SKM-1 (cell line): ENCODE measurements at regions not wholly inside any gene's neighbourhood (a gene's known extent, or its start where the extent isn't known, plus 50 kb on each side); places are given as distances from the start of the nearest gene placed in this dataset.

ENCODE experiments used
- DNase-seq: peaks from one replicate; lab custom pipeline; 2025; ENCODE audit not compliant: unreplicated experiment; lab: John Stamatoyannopoulos, UW

DNA sequence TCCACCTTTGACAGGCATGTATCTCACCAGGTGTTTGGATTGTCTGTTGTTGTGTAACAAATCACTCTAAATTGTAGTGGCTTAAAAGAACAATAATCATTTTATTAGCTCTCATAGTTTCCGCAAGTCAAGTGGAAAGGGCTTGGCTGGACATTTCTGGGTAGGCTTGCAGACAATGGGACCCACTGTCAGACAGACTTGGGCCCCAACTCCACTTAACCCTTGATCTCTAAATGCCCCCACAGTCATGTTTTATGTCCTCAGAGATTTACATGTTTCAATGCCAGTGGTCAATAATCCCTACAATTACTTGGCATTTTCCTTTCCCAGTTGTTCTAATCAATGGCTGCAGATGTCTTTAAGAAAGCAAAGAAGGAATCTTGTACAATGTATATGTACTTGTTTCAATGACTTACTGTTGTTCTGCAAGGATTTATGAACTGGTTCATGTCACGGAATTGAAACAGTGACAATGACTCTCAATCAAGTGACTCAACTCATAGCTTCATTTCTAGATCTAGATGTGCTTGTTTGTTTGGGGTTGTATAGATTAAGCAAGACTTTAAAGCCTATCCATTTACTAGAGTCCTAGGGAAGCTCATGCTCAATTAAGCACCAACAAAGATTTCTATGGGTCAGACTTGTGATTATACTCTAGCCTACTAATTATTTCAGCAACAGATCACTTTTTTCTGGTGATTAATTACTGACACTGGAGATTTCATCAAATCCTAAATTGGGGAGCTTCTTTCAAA is 510.1 kb upstream of the NBEA start:
- DNase-seq: no peak

DNA sequence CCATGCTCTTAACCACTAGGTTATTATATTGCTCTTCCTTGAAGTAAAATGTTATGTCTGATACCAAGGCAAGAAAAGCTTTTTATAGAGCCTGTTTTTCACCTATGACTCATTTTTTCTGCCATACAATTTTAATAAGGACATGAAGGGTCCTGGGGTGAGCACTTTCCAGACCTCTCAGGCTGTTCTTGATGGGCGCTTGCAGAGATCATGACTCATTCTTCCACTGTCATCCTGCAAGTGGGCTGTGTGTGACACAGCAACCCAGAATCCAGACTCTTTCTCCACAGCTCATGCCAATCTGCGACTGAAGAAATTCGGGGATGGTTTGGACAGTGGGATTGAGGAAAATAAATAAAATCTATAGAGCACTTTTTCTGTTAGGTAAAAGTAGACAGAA is 506.7 kb upstream of the NBEA start:
- DNase-seq: no peak

DNA sequence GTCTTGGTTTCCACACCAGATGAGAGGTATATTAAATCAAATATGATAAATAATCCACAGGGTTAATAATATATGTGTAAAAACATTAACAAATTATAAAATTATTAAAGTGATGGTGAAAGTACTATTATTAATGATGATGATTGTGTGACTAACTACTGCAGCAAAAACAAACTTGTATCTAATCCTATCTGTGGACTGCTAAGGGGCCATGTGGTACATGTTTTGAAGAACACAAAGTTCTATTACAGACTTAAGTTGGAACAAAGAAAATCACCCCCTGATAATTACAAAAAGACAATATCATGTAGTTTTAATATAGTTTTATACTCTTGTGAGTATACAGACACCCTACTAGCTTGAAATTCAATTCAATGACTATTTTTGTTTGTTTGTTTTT is 504.2 kb upstream of the NBEA start:
- DNase-seq: no peak

GRCh38 chr13:34452831-34453230 is 489.2 kb upstream of the NBEA start:
- no peak for DNase-seq

- no peak for DNase-seq
Observed at GRCh38 chr13:34458756-34459715, 483.0 kb upstream of the NBEA start.

DNA sequence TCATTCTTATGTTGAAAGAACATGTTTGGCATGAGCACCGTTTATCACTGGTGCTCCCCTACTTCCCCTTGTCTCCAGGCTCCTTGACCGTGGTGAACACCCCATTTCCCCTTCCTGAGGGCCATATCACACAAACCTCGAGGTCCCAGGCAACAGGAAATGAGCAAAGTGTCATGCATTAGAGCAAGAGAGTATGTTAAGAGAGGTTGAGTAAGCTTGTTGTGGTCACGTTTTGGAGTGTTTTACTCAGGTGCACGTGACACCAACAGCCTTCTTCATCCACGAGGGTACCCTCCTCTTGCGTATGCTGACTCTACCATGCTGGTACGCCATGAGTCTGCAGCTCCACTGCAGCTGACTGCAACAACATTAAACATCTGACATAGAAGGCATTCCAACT is 482.2 kb upstream of the NBEA start:
- peak; percentile 74 for DNase-seq

- DNase-seq: no peak
Observed at GRCh38 chr13:34462843-34463242, 479.2 kb upstream of the NBEA start.

DNA sequence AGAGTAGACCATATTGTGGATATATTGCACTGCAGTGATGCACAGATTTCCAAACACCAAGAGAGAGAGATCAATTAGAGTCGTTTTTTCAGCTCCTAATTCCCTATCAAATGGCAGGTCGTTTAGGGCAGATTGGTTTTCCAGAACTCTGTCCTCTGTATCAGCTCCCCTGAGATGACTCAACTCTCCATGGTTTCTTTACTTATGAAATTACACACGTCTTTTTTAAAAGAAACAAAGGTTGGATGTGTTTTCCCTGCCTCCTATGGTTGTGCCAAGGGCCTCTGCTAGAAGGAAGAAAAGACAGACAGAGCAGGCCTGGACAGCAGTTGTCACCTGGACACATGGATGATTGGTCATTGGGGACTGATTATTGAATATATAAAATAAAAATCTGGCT is 478.1 kb upstream of the NBEA start:
- DNase-seq: no peak

DNA sequence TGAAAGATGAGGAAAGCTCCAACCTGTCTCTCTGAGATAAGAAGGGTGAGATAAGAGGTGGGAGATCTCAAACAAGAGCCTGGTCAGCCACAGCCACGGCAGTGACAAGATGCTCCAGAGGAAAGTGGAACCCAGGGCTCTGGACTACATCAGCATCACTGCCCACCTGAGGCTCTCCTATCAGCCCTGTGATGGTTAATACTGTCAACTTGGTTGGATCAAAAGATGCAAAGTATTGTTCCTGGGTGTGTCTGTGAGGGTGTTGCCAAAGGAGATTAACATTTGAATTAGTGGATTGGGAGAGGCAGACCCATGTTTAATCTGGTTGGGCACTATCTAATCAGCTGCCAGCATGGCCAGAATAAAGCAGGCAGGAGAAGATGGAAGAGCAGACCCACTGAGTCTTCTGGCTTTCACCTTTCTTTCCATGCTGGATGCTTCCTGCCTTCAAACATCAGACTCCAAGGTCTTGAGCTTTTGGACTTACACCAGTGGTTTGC is 476.6 kb upstream of the NBEA start:
- DNase-seq: no peak

DNA sequence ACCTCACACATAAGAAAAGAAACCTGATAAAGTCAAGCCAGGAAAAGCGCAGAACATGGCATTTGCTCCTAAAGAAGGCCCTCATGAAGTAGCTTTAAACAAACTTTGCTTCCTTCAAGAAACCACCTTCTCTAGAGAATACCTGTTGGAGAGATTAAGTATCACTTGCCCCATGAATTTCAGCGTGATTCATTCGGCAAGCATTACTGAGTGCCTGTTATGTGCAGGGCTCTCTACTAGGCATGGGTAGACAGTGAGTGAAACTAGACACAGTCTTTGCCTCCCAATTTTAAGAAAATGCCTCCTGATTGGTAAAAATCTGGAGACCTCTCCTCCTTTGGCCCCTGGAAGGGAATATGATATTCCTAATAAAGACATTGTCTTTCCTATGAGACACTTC is 475.8 kb upstream of the NBEA start:
- no peak for DNase-seq

DNA sequence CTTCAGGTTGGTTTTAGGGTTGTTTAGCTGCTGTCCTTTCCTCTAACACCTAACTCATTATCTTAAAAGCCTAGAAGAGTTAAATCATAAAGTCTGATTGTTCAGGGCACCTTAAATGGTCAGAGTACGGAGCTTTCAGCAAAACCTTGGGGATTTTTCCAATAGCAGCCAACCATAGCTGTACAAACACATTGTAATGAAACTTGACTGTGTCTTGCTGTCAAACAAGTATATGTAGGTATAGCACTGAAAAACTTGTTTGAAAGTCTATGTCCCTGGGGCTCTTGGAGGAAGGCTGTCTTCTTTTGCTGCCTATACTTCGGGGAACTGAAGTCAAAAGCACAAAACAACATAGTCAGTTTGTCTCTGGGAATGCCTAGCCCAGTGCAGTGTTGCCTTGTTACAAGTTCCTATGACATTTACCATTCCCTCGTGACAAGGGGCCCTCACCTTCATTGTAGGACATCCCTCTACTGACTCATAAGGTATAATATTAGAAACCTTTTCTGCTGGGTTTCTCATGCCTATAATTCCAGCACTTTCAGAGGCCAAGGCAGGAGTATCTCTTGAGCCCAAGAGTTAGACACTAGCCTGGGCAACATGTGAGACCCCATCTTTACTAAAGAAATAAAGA is 474.5 kb upstream of the NBEA start:
- no peak for DNase-seq

- DNase-seq: no peak
Observed at GRCh38 chr13:34469196-34469986, 472.7 kb upstream of the NBEA start.

DNA sequence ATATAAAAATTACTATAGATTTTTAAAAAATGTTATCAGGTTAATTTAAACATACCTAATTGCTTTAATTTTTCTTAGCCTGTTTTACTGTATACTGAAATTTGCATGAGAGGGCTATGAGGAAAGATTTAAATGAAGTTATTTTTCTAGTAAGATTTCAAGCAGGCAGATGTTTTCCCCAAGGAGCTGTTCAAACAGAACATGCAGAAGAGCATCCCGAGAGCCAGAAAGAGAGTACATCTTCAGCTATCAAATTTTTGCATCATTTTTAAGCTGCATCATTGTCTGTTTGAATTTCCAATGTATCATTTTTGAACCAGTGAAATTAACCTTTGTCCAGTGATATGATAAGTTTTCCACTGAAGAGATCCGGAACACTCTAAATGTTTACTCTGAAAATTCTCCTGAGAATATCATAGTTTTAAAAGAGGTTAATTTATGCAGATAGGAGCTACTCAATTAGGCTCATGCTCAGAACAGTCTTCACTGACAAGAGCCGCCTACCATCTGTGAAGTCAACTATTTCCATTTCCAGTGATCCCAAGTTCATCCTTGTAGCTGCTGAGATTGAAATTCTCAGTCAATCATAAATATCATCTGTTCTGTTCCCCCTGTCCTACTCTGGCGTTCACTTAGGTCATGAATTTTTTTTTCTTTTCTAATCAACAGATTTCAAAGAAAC is 467.7 kb upstream of the NBEA start:
- no peak for DNase-seq

DNA sequence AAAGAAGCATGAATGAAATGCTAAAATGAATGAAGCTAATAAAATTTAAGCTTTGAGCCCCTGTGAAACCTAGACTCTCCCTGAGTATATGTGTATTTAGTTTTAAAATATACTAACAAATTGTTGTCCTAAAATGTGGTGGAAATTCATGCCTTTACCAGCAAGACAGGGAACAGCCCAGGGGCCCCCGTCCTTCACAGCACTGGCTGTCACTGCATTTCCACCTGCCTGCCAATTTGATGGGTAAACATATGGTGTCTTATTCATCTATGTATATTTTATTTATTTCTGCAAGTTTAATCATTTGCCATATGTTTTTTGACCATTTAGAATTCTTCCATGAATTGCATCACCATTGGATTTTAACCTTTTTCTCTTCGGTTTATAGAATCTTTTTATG is 463.7 kb upstream of the NBEA start:
- no peak for DNase-seq

DNA sequence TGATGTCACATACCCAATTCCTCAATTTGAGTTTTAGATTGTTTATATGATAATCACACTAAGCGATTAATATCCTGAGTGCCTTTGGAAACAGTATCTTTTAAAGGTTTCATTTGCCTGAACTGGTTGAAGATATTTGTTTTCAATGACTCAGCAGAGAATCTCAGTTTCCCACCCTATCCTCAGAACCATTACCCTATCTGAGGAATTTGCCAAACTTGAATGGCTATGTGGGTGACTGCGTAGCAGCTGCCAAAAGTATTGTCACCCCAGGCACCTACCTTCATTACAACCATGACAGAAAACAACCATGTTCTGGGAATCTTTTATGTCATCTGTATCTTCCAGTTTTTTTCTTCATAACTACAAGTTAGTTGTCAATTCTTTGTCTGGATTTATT is 440.1 kb upstream of the NBEA start:
- no peak for DNase-seq

GRCh38 chr13:34502621-34503020 is 439.4 kb upstream of the NBEA start:
- no peak for DNase-seq

GRCh38 chr13:34506796-34507195 is 435.3 kb upstream of the NBEA start:
- DNase-seq: no peak

GRCh38 chr13:34507630-34508029 is 434.4 kb upstream of the NBEA start:
- no peak for DNase-seq

GRCh38 chr13:34512817-34513216 is 429.3 kb upstream of the NBEA start:
- no peak for DNase-seq

GRCh38 chr13:34513526-34513925 is 428.5 kb upstream of the NBEA start:
- no peak for DNase-seq
